ENCODE measurements at regions not wholly inside any gene's neighbourhood (a gene's known extent, or its start where the extent isn't known, plus 50 kb on each side); places are given as distances from the start of the nearest gene placed in this dataset.
A peak's percentile ranks its signal among the peaks of the same experiment; 100 is the strongest.

- H3K9me3 ChIP-seq (replicated peaks), result no peaks in the 10 kb centered on the region
- DNase-seq, result peak in 1 of 2 experiments; percentile 60
- H3K4me3 ChIP-seq, result no peak overlapping the region
- H3K27ac ChIP-seq, result no peak overlapping the region
- H3K27me3 ChIP-seq, result peaks cover 3% of the 10 kb centered on the region; the same call in 1 of the 2 replicates
- H3K36me3 ChIP-seq, result no peaks in the 10 kb centered on the region
- H3K4me1 ChIP-seq, result peaks cover 9% of the 10 kb centered on the region
Measured at GRCh38 chr1:29703596-29704370, 467.5 kb downstream of the PTPRU start.

GRCh38 chr1:29700491-29700890, 464.2 kb downstream of the PTPRU start:
- Histone ChIP-seq H3K9me3 (replicated peaks) (no peaks in the 10 kb centered on the region), H3K27me3 (peaks cover 3% of the 10 kb centered on the region; the same call in 1 of the 2 replicates), H3K36me3 (no peaks in the 10 kb centered on the region), H3K4me3 (no peak overlapping the region), H3K4me1 (no peaks in the 10 kb centered on the region), H3K27ac (no peak overlapping the region)
- no peak for DNase-seq

GRCh38 chr1:29698626-29699025, 462.3 kb downstream of the PTPRU start:
- Histone ChIP-seq H3K9me3 (replicated peaks) (no peaks in the 10 kb centered on the region), H3K27me3 (peaks cover 3% of the 10 kb centered on the region; the same call in 1 of the 2 replicates), H3K4me3 (no peak overlapping the region), H3K27ac (no peak overlapping the region), H3K4me1 (no peaks in the 10 kb centered on the region), H3K36me3 (no peaks in the 10 kb centered on the region)
- DNase-seq, result no peak

- Histone ChIP-seq H3K36me3 (no peaks in the 10 kb centered on the region), H3K27ac (no peak overlapping the region), H3K9me3 (replicated peaks) (no peaks in the 10 kb centered on the region), H3K4me1 (no peaks in the 10 kb centered on the region), H3K27me3 (peaks cover 3% of the 10 kb centered on the region; the same call in 1 of the 2 replicates), H3K4me3 (no peak overlapping the region)
- peak; percentile 74 to 83 for DNase-seq
Measured at GRCh38 chr1:29698033-29698432, 461.7 kb downstream of the PTPRU start.

- Histone ChIP-seq H3K4me3 (no peak overlapping the region), H3K9me3 (replicated peaks) (no peaks in the 10 kb centered on the region), H3K27me3 (peaks cover 5% of the 10 kb centered on the region; the same call in 1 of the 2 replicates), H3K4me1 (no peaks in the 10 kb centered on the region), H3K27ac (no peak overlapping the region), H3K36me3 (no peaks in the 10 kb centered on the region)
- DNase-seq, result no peak
Measured at GRCh38 chr1:29697391-29697780, 461.1 kb downstream of the PTPRU start.

GRCh38 chr1:29696656-29697390, 460.5 kb downstream of the PTPRU start:
- H3K27me3 ChIP-seq, result peaks cover 7% of the 10 kb centered on the region; the same call in 1 of the 2 replicates
- H3K4me1 ChIP-seq, result no peaks in the 10 kb centered on the region
- H3K4me3 ChIP-seq, result no peak overlapping the region
- H3K9me3 ChIP-seq (replicated peaks), result no peaks in the 10 kb centered on the region
- no peaks in the 10 kb centered on the region for H3K36me3 ChIP-seq
- no peak overlapping the region for H3K27ac ChIP-seq
- DNase-seq, result no peak

- Histone ChIP-seq H3K4me1 (no peaks in the 10 kb centered on the region), H3K4me3 (no peak overlapping the region), H3K36me3 (no peaks in the 10 kb centered on the region), H3K27me3 (peaks cover 7% of the 10 kb centered on the region; the same call in 1 of the 2 replicates), H3K27ac (no peak overlapping the region), H3K9me3 (replicated peaks) (no peaks in the 10 kb centered on the region)
- DNase-seq, result no peak
Measured at GRCh38 chr1:29695803-29696202, 459.5 kb downstream of the PTPRU start.

- Histone ChIP-seq H3K4me1 (no peaks in the 10 kb centered on the region), H3K27ac (no peak overlapping the region), H3K9me3 (replicated peaks) (no peaks in the 10 kb centered on the region), H3K4me3 (no peak overlapping the region), H3K36me3 (no peaks in the 10 kb centered on the region), H3K27me3 (peaks cover 7% of the 10 kb centered on the region; the same call in 1 of the 2 replicates)
- no peak for DNase-seq
Measured at GRCh38 chr1:29695036-29695435, 458.7 kb downstream of the PTPRU start.

- peaks cover 11% of the 10 kb centered on the region; the same call in 1 of the 2 replicates for H3K4me1 ChIP-seq
Measured at GRCh38 chr1:29691499-29691898, 455.2 kb downstream of the PTPRU start.

GRCh38 chr1:29690156-29690555, 453.8 kb downstream of the PTPRU start:
- H3K27me3 ChIP-seq, result 0 out of 2 replicates have a peak, but pooled peaks cover 4% of the 10 kb centered on the region
- no peak overlapping the region for H3K4me3 ChIP-seq
- H3K27ac ChIP-seq, result no peak overlapping the region
- H3K4me1 ChIP-seq, result peaks cover 16% of the 10 kb centered on the region; the same call in 1 of the 2 replicates
- DNase-seq, result no peak
- no peaks in the 10 kb centered on the region for H3K9me3 ChIP-seq (replicated peaks)
- H3K36me3 ChIP-seq, result no peaks in the 10 kb centered on the region

More at GRCh38 chr1:29691499-29691898, 455.2 kb downstream of the PTPRU start:
- Histone ChIP-seq H3K27ac (no peak overlapping the region), H3K9me3 (replicated peaks) (no peaks in the 10 kb centered on the region), H3K36me3 (no peaks in the 10 kb centered on the region), H3K27me3 (0 out of 2 replicates have a peak, but pooled peaks cover 4% of the 10 kb centered on the region), H3K4me3 (no peak overlapping the region)
- no peak for DNase-seq

- H3K9me3 ChIP-seq (replicated peaks), result no peaks in the 10 kb centered on the region
- no peaks in the 10 kb centered on the region for H3K36me3 ChIP-seq
- H3K27me3 ChIP-seq, result 0 out of 2 replicates have a peak, but pooled peaks cover 4% of the 10 kb centered on the region
- H3K4me1 ChIP-seq, result peaks cover 16% of the 10 kb centered on the region; the same call in 1 of the 2 replicates
- H3K4me3 ChIP-seq, result no peak overlapping the region
- no peak overlapping the region for H3K27ac ChIP-seq
- no peak for DNase-seq
Measured at GRCh38 chr1:29689372-29690030, 453.2 kb downstream of the PTPRU start.

- DNase-seq, result peak; percentile 40 to 56
- Histone ChIP-seq H3K9me3 (replicated peaks) (no peaks in the 10 kb centered on the region), H3K4me1 (peaks cover 16% of the 10 kb centered on the region; the same call in 1 of the 2 replicates), H3K4me3 (no peak overlapping the region), H3K27ac (no peak overlapping the region), H3K36me3 (no peaks in the 10 kb centered on the region), H3K27me3 (0 out of 2 replicates have a peak, but pooled peaks cover 4% of the 10 kb centered on the region)
Measured at GRCh38 chr1:29688471-29689365, 452.4 kb downstream of the PTPRU start.

- H3K9me3 ChIP-seq (replicated peaks), result no peaks in the 10 kb centered on the region
- 0 out of 2 replicates have a peak, but pooled peaks cover 4% of the 10 kb centered on the region for H3K27me3 ChIP-seq
- no peak overlapping the region for H3K4me3 ChIP-seq
- no peak overlapping the region for H3K27ac ChIP-seq
- DNase-seq, result no peak
- H3K4me1 ChIP-seq, result peaks cover 20% of the 10 kb centered on the region; the same call in 1 of the 2 replicates
- no peaks in the 10 kb centered on the region for H3K36me3 ChIP-seq
Measured at GRCh38 chr1:29687601-29688244, 451.4 kb downstream of the PTPRU start.
